ENCODE measurements at regions not wholly inside any gene's neighbourhood (a gene's known extent, or its start where the extent isn't known, plus 50 kb on each side); places are given as distances from the start of the nearest gene placed in this dataset.

DNA sequence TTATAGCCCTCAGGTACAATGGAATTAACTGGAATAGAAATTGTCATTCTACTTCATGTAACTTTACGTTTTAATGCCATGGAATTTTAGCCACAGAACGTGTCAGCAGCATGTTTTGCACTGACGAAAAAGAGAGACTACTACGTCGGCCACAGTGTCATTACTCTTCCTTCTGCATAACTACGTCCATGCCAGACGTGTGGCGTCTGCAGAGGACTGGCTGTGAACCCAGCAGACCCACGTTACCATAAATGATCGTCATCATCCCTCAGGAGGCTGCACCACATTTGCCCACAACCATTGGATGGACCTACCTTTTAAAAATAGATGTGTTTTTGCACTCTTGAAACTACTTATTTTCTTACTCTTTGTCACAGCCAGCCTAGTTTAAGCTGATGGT, 63.8 kb upstream of the ATG10 start:
- TF ChIP-seq, protein P1, sequence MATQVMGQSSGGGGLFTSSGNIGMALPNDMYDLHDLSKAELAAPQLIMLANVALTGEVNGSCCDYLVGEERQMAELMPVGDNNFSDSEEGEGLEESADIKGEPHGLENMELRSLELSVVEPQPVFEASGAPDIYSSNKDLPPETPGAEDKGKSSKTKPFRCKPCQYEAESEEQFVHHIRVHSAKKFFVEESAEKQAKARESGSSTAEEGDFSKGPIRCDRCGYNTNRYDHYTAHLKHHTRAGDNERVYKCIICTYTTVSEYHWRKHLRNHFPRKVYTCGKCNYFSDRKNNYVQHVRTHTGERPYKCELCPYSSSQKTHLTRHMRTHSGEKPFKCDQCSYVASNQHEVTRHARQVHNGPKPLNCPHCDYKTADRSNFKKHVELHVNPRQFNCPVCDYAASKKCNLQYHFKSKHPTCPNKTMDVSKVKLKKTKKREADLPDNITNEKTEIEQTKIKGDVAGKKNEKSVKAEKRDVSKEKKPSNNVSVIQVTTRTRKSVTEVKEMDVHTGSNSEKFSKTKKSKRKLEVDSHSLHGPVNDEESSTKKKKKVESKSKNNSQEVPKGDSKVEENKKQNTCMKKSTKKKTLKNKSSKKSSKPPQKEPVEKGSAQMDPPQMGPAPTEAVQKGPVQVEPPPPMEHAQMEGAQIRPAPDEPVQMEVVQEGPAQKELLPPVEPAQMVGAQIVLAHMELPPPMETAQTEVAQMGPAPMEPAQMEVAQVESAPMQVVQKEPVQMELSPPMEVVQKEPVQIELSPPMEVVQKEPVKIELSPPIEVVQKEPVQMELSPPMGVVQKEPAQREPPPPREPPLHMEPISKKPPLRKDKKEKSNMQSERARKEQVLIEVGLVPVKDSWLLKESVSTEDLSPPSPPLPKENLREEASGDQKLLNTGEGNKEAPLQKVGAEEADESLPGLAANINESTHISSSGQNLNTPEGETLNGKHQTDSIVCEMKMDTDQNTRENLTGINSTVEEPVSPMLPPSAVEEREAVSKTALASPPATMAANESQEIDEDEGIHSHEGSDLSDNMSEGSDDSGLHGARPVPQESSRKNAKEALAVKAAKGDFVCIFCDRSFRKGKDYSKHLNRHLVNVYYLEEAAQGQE (IDR thresholded peaks at IDR 0.05): no peak
- TF ChIP-seq, protein P2, sequence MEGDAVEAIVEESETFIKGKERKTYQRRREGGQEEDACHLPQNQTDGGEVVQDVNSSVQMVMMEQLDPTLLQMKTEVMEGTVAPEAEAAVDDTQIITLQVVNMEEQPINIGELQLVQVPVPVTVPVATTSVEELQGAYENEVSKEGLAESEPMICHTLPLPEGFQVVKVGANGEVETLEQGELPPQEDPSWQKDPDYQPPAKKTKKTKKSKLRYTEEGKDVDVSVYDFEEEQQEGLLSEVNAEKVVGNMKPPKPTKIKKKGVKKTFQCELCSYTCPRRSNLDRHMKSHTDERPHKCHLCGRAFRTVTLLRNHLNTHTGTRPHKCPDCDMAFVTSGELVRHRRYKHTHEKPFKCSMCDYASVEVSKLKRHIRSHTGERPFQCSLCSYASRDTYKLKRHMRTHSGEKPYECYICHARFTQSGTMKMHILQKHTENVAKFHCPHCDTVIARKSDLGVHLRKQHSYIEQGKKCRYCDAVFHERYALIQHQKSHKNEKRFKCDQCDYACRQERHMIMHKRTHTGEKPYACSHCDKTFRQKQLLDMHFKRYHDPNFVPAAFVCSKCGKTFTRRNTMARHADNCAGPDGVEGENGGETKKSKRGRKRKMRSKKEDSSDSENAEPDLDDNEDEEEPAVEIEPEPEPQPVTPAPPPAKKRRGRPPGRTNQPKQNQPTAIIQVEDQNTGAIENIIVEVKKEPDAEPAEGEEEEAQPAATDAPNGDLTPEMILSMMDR (IDR thresholded peaks at IDR 0.05; ENCODE audit: low read depth, low read length, missing input control): no peak
- TF ChIP-seq FOXA1 (IDR thresholded peaks at IDR 0.05) (no peak), SP1 (IDR thresholded peaks at IDR 0.05) (no peak), NR2F2 (IDR thresholded peaks at IDR 0.05) (no peak), RAD21 (IDR thresholded peaks at IDR 0.05) (no peak)
- TF ChIP-seq, protein P3, sequence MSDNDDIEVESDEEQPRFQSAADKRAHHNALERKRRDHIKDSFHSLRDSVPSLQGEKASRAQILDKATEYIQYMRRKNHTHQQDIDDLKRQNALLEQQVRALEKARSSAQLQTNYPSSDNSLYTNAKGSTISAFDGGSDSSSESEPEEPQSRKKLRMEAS (IDR thresholded peaks at IDR 0.05): no peak
